ENCODE measurements at regions not wholly inside any gene's neighbourhood (a gene's known extent, or its start where the extent isn't known, plus 50 kb on each side); places are given as distances from the start of the nearest gene placed in this dataset.

DNA sequence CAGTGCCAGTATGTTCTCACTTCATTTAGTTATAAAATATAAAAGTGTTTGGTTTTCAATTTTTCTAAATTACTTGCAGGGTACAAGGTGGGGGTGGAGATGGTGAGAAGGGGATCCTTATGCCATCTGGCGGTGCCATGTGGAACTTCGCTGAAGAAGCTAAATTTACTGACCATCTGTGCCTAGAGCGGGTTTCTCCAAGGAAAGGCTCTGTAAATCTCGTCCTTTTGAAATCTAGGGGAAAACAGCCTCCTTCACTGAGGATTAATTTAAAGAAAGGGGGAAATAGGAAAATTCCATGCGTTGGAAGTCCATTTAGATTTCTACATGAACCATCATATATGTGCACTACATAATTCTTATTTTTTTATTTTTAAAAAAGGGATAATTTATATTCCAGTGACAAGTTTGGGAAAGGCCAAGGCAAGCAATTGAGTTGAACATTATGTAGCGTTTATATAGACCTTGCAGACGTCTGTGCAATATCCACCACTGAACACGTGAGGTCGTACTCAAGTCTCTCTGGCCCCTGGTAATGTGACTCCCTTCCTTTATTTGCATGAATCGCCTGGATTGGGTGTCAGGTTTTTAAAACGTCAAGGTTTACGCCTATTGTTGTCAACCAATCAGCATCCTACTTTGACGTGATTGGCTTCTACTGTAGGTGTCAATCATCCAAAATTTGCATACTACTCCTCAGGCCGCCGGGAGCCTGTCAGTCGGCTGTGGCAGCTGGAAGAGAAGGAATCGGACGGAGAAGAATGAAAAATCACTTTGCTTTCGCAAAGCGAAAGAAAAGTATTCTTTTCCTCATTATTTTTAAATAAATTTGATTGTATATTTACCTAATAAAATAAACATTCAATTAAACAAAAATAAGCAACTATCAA, 297.1 kb upstream of the NFE2L3 start:
- ChIA-PET POLR2A (no interaction called here), CTCF (interaction anchor here (0.6 to 1.8 kb wide), 10 partner anchors 9 to 134 kb away, joined by 3 to 8 read pairs (median 4); no protein-coding TSS in a partner anchor)
- TF ChIP-seq, protein P1, sequence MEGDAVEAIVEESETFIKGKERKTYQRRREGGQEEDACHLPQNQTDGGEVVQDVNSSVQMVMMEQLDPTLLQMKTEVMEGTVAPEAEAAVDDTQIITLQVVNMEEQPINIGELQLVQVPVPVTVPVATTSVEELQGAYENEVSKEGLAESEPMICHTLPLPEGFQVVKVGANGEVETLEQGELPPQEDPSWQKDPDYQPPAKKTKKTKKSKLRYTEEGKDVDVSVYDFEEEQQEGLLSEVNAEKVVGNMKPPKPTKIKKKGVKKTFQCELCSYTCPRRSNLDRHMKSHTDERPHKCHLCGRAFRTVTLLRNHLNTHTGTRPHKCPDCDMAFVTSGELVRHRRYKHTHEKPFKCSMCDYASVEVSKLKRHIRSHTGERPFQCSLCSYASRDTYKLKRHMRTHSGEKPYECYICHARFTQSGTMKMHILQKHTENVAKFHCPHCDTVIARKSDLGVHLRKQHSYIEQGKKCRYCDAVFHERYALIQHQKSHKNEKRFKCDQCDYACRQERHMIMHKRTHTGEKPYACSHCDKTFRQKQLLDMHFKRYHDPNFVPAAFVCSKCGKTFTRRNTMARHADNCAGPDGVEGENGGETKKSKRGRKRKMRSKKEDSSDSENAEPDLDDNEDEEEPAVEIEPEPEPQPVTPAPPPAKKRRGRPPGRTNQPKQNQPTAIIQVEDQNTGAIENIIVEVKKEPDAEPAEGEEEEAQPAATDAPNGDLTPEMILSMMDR (IDR thresholded peaks at IDR 0.05; ENCODE audit: control extremely low read depth, extremely low read depth, low read depth, missing control alignments): peak; percentile 40
- DNase-seq (ENCODE audit: extremely low spot score): no peak

DNA sequence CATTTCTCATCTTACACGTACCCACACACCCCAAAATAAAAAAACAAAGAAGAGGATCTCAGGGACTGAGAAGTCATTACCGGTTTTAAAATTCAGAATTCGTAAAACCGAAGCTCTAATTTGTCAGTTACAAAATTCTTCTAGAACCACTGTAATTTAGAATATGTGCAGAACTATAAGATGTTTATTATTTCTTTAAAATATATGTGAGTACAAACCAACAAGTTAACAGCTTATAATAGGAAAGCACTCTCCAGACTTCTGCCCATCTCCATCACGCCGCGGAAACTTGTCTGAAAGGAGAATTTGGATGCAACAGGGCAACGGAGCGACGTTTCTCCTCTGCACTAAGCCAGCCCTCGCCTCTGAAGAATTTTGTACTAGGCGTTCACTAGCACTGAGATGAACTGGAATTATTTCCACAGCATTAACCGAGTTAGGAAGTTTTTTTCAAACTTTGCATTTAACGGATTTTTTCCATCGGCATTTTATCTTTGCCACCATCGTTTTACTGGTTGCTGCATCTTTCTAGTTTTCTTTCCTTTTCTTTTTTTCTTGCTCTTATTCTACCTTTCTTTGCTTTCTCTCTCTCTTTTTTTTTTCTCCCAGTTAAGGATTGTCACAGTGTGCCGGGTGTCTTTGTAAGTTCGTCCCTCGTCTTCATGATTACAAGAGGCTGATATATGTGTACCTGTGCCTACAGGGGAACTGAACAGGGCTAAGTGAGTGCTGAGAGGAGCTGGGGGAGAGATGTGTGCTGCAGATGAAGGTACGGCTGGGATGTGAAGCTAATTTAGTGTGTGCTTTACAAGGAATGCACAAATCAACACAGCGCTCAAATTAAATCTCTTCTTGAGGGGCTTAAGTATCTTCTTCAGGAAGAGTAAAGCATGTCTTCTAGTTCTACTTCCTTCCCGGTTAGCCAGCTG, 295.9 kb upstream of the NFE2L3 start:
- TF ChIP-seq, protein P1 (IDR thresholded peaks at IDR 0.05; ENCODE audit: control extremely low read depth, extremely low read depth, low read depth, missing control alignments): no peak
- POLR2A ChIA-PET: no interaction called here
- CTCF ChIA-PET: no interaction called here
- DNase-seq (ENCODE audit: extremely low spot score): no peak

DNA sequence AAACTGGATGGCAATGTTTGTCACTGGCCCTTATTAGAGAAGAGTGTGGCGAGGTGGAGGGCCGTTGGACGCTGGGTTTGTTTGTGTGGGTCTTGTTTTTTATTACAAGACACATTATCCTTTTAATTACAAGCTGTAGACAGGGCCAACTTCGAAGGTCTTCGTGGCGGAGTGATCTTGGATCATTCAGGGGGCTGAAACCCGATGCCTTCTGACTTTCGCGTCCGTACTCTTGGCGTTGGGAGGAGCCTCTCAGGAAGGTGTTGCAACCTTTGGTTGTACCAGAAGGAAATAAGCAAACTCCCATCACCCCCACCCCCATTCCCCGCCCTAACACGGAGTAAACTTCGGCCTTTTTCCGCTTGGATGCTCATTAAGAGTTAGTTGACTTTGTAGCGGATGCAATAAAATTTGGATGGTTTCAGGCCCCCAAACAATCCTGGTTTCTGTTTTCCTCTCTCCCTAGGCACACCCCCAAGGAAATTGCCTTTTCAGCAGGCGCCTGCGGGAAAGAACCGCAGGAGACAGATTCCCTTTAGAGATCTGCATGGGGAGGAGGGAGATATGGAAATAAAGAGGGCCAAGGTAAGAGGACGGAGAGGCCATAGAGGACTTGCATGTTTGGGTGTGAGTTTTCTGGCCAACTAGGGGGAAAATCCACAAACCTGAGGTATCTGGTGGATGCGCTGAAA, 294.5 kb upstream of the NFE2L3 start:
- CTCF ChIA-PET: no interaction called here
- no peak for DNase-seq (ENCODE audit: extremely low spot score)
- POLR2A ChIA-PET: no interaction called here
- TF ChIP-seq, protein P1 (IDR thresholded peaks at IDR 0.05; ENCODE audit: control extremely low read depth, extremely low read depth, low read depth, missing control alignments): no peak

DNA sequence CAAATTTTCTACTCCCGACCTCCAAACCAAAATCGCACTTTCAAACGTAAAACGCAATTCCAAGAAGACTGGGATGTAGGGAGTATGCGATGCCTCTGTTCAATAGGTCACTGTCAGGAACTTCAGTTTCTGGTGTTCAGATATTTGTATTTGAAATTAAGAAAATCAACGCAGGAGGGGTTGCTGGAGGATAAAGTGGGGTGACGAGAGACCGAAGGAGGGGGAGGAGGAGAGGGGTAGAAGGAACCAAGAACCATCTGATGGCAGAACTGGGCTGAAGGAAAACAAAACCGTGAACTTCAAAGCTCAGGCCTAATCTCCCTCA, 293.8 kb upstream of the NFE2L3 start:
- TF ChIP-seq, protein P1 (IDR thresholded peaks at IDR 0.05; ENCODE audit: control extremely low read depth, extremely low read depth, low read depth, missing control alignments): no peak
- ChIA-PET CTCF (no interaction called here), POLR2A (no interaction called here)
- no peak for DNase-seq (ENCODE audit: extremely low spot score)

DNA sequence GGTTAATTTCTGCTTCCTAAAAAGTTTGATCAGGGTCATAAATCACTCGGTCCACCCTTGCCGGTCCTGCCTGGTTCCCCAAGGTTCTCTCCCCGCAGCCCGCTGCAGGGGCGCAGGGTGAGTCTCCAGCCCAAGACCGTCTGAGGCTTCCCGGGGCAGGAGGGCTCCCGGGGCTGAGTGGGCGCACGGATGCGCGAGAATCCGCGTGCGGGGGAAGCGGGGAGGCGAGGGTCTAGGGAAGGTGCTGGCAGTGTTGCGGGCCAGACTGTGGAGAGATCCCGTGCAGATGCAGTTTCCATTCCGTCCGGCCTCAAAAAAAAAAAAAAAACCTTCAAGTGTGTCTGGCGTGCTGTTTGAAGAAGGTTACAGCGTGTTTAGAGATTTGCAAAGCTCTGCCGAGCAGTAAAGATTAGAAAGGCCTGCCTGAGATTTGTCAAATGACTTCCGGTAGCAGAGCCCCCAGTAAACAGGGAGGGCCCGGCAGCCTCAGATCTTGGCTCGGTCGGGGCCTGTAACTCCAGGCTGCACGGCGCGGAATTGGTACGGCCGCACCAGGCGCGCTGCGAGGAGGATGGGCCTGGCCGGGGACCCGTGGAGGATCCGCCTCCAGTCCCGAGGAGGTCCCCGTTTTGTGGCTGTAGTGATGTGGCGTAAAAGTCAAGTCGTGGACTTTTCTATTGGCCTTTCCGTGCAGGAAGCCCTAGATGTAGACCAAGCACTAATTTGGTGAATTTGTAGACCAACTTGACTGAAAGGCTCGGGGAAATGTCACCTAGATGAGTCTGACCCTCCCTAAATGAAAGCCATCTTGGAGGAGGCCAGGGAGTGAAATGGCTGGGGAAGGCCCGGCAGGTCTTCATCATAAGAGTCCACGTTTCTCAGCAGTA, 293.2 kb upstream of the NFE2L3 start:
- POLR2A ChIA-PET: interaction anchor here (0.6 kb wide), 1 partner anchor 94 kb away, joined by 3 read pairs; no protein-coding TSS in a partner anchor
- DNase-seq (ENCODE audit: extremely low spot score): no peak
- TF ChIP-seq, protein P1 (IDR thresholded peaks at IDR 0.05; ENCODE audit: control extremely low read depth, extremely low read depth, low read depth, missing control alignments): no peak
- CTCF ChIA-PET: no interaction called here

Data from GM10248 (cell line).